GM19043 (cell line): ENCODE measurements at regions not wholly inside any gene's neighbourhood (a gene's known extent, or its start where the extent isn't known, plus 50 kb on each side); places are given as distances from the start of the nearest gene placed in this dataset.

Experiments used
- ATAC-seq: cut with Tn5 transposase; IDR thresholded peaks from one replicate; pipeline ENCODE4 v1.9.1; 2021; ENCODE audit warnings: low read depth; ENCODE audit not compliant: unreplicated experiment

- ATAC-seq: no peak
Observed at GRCh38 chr11:31865606-31866300, 54.6 kb upstream of the PAX6 start.

DNA sequence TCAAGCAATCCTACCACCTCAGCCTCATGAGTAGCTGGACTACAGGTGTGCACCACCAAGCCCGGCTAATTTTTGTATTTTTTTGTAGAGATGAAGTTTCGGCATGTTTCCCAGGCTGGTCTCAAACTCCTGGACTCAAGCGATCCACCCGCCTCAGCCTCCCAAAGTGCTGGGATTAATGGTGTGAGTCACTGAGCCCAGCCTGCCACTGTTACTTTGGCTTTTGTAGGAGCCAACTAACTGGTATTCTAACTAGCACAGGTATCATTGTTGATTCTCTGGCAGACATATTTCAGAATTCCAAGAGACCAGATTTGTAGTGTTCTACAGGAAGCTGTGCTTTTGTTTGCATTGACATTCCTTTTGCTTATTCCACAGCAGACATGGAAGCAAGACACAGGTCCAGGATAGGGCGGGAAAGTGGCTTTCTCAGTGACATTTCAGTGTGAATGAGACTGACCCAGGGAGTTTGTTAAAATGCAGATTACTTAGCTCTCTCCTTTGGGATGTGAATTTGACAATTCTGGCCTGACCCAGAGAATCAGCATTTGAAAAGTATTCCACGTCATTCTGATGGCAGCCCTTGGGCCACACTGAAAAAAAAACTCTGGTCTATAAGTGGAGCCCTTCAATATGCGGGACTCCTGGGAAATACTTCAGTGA, 52.2 kb upstream of the PAX6 start:
- no peak for ATAC-seq

GRCh38 chr11:31861011-31861410, 49.9 kb upstream of the PAX6 start:
- ATAC-seq: no peak
